Cerebellar cortex (tissue), 1 donor: ENCODE measurements at regions not wholly inside any gene's neighbourhood (a gene's known extent, or its start where the extent isn't known, plus 50 kb on each side); places are given as distances from the start of the nearest gene placed in this dataset.

ENCODE experiments used
- DNase-seq: peaks from one replicate; pipeline ENCODE4 v3.0.0-alpha.2; 2015; ENCODE audit warnings: low spot score

DNA sequence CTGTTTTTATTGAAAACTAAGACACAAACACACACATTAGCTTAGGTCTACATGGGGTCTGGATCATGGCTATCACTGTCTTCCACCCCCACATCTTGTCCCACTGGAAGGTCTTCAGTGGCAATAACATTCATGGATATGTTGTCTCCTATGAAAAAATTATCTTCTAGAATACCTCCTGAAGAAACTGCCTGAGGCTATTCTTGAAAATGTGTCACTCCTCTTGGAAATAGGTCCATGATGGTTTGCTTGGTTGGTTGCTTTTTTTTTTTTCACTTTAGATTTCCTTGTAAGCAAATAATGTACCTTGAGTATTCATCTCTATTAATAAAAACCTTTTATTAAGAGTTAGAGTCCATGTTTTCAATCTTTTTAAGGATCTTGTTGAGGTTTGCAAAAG is 195.3 kb upstream of the PDE5A start:
- no peak for DNase-seq

- no peak for DNase-seq
These were observed 194.4 kb upstream of the PDE5A start for GRCh38 chr4:119823045-119823444.

- no peak for DNase-seq
These were observed 187.9 kb upstream of the PDE5A start for GRCh38 chr4:119816473-119816872.

DNA sequence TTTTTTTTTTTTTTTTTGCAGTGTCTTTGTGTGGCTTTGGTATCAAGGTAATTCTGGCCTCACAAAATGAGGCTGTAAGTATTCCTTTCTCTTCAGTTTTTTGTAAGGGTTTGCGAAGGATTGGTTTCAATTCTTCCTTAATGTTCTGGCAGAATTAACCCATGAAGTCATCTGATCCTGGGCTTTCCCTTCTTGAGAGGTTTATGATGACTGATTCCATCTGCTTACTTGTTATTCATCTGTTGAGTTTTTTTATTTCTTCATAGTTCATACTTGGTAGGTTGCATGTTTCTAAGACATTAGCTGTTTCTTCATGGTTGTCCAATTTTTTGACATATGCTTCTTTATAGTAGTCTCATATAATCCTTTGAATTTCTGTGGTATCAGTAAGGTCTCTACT is 181.4 kb upstream of the PDE5A start:
- no peak for DNase-seq

DNA sequence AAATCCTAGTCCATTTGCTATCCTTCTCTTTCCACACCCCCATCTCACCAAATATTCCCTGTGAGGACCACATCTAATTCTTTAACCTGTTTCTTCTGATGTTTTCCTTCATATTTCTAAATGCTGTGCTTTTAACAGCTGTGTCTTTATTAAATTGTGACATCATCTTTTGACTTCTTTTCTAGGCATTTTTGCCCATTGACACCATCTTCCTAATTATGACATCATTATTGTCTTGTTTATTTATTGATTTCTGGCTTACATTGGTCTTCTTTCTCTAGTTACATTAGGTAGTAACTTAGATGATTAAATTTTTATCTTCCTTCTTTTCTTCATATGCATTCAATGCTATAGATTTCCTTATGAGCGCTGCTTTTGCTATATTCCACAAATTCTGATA is 175.8 kb upstream of the PDE5A start:
- DNase-seq, result no peak

GRCh38 chr4:119797238-119797894 is 168.8 kb upstream of the PDE5A start:
- DNase-seq, result no peak

- no peak for DNase-seq
These were observed 167.5 kb upstream of the PDE5A start for GRCh38 chr4:119795986-119796578.

DNA sequence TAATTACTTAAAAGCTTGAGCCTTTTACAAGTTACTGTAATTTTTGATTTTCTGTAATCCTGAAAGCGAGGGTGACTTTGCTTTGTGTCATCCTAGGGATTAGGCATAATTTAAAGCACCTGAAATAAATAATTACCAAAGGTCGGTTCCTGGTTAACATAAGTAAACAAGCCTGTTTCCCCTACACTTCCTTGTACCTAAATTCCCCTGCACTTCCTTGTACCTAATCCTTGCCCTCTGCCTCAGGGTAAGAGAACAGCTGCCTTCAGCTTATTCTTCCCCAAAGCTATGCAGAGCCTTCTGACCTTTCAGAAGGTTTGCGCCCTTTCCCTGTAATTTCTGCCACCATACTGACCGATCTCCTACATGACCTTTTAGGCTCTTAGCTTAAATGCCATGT is 166.1 kb upstream of the PDE5A start:
- DNase-seq, result no peak

GRCh38 chr4:119794113-119794512 is 165.5 kb upstream of the PDE5A start:
- DNase-seq, result no peak

DNA sequence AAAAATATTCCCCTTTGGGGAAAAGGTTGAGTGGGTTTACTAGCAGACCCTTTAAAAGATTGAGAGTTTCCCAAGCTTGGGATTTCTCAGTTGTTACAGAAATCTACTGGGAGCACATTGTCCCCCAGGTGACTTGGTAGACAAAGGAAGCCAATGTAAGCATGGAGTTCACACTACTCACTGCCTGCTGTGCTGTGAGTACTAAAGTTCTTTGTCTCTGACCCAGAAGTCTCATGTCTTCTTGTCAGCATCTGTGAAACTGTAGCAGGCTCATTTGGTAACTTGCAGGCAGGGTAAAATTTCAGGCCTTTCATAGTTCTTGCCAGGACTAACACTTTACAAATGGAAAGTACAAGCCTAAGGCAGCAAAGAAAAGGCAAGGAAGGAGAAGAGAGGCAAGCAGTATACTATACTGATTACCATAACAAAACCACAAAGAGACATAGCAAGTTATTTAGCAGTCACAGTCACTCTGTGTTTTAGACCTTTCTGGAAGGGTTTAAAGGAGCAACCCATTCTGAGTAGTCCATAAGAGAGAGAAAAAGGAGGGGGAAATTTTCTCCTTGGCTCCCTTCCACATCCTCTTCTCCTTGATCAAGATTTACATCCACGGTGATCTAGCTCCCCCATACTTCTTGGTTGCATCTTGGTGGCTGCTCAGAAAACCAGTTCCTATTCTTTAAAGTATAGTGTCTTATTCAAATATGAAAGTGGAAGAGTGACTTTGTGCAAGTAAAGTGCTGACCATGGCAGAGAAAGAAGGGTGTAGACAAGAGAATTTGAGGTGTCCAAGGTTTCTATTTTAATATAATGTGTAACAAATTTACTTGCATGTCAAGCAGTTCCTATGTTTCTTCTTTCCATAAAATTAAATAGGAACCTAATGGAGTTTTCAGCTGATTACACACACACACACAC is 160.0 kb upstream of the PDE5A start:
- no peak for DNase-seq

DNA sequence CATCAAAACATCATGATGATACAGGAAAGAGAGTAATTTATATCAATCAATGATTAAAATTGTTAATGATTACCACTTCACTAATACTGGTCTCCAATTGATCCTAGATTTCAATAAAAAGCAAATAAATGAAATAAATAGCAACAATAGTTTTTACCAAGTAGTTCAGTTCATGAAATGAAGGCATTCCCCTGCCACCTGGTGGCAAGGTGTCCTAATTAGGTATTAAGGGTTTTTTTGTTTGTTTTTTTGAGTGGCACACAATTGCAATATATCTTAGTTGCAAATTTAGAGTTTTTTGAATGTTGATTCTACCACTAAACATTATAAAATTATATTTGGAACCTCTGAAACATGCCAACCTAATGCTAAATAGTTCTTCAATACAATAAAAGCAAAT is 157.4 kb upstream of the PDE5A start:
- DNase-seq, result no peak

DNA sequence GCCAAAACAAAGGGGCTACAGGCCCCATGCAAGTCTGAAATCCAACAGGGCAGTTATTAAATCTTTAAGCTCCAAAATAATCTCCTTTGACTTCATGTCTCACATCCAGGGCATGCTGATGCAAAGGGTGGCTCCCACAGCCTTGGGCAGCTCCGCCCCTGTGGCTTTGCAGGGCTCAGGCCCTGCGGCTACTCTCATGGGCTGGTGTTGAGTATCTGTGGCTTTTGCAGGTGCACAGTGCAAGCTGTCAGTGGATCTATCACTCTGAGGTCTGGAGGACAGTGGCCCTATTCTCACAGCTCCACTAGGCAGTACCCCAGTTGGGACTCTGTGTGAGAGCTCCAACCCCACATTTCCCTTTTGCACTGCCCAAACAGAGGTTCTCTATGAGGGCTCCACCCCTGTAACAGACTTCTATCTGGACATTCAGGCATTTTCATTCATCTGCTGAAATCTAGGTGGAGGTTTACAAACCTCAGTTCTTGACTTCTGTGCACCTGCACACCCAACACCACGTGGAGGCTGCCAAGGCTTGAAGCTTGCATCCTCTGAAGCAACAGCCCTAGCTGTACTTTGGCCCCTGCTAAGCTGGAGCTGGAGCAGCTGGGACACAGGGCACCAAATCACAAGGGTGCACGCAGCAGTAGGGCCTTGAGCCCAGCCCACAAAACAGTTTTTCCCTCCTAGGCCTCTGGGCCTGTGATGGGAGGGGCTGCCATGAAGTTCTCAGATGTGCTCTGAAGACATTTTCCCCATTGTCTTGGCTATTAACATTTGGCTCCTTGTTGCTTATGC is 154.8 kb upstream of the PDE5A start:
- DNase-seq, result no peak

GRCh38 chr4:119781044-119781443 is 152.4 kb upstream of the PDE5A start:
- DNase-seq, result no peak

GRCh38 chr4:119774840-119775239 is 146.2 kb upstream of the PDE5A start:
- DNase-seq, result no peak

DNA sequence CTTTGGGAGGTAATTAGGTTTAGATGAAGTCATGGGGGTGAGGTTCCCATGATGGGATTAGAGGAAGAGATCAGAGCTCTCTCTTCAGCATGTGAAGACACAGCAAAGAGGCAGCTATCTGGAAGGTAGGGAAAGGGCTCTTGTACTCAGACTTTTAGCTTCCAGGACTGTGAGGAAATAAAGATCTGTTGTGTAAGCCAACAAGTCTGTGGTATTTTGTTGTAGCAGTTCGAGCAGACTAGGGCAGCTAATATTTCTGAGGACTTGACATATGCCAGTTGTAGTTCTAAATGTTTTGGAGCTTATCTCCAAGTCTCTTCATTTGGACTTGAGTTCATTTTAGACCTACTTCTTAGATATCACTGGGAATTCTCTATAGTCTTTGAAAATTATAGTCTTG is 137.3 kb upstream of the PDE5A start:
- DNase-seq, result no peak

GRCh38 chr4:119765469-119765868 is 136.9 kb upstream of the PDE5A start:
- DNase-seq, result no peak

- DNase-seq, result no peak
These were observed 134.8 kb upstream of the PDE5A start for GRCh38 chr4:119763386-119763785.

GRCh38 chr4:119755599-119755998 is 127.0 kb upstream of the PDE5A start:
- DNase-seq, result no peak

- no peak for DNase-seq
These were observed 124.3 kb upstream of the PDE5A start for GRCh38 chr4:119752936-119753335.

GRCh38 chr4:119750771-119751170 is 122.2 kb upstream of the PDE5A start:
- no peak for DNase-seq

DNA sequence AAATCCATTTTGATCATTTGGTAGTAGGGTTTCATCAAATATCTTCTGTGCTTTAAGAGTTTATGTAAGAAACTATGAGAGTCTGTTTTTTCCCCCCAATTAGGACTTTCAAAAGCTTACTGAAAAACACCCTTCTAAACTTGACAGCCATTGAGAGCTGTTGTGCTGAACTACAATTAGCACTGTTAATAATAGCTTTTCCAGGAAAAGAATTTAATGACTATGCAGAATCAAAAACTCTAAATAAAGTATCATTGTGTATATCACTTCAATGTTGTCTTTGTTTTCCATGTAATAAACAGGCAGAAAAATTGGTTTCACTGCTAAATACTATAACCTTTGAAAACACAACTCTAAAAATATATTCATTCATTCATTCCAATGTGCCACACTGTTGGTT is 121.4 kb upstream of the PDE5A start:
- no peak for DNase-seq

- DNase-seq, result no peak
These were observed 120.2 kb upstream of the PDE5A start for GRCh38 chr4:119748853-119749252.
